CD1c-positive myeloid dendritic cell (primary cell): ENCODE measurements at regions not wholly inside any gene's neighbourhood (a gene's known extent, or its start where the extent isn't known, plus 50 kb on each side); places are given as distances from the start of the nearest gene placed in this dataset.
"Not testable (repeated sequence)": the region's sequence is repeated elsewhere in the genome, so short reads cannot be mapped to it uniquely, and the experiment has no call there.

Experiments
- DNase-seq: peaks from one replicate; pipeline ENCODE4 v3.0.0-alpha.2; 2016; ENCODE audit errors: extremely low spot score

DNA sequence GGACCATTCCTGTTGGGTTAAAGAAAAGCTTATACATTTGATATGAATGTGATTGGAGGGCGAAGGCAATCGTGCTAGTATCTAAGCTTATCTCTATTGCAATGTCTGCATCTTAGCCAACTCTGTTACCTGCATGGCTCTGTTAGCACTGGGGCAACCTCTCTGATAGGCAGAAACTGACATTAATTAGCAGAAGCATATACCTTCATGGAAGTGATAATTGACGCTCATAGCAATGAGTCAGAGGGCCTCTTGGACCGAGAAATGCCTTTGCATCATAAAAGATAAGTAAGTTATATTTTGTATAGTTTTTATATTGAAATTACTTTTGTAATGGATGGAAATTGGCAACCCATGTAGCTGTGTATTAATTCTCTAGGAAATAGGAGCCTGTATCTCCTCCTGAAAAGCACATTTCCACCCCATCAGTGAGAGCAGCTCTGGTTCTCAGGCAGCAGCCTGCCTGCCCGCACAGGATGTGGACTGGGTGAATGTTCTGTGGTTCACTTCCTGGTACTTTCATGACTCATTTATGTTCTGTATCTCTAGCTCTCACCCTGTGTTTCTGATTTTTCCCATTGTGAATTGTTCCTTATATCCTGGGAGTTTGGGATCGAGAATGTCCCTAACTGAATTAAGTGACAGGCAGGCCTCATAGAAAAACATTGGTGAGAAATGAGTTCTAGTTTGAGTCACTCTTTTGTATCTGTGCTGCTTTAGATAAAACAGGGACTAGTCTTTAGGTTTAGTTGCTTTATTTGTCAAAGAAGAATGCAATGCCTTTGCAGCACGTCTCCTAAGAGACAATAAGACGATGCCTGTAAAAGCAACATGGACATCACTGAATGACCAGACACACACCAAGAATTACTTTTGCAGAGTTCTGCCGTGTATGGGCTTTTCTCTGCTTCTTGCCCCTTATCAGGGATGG, 344.9 kb downstream of the DCDC2C start:
- no peak for DNase-seq

- DNase-seq: no peak
Observed at GRCh38 chr2:4049463-4049862, 346.1 kb downstream of the DCDC2C start.

- no peak for DNase-seq
Observed at GRCh38 chr2:4053769-4054493, 350.6 kb downstream of the DCDC2C start.

- DNase-seq: no peak
Observed at GRCh38 chr2:4066217-4066616, 362.8 kb downstream of the DCDC2C start.

DNA sequence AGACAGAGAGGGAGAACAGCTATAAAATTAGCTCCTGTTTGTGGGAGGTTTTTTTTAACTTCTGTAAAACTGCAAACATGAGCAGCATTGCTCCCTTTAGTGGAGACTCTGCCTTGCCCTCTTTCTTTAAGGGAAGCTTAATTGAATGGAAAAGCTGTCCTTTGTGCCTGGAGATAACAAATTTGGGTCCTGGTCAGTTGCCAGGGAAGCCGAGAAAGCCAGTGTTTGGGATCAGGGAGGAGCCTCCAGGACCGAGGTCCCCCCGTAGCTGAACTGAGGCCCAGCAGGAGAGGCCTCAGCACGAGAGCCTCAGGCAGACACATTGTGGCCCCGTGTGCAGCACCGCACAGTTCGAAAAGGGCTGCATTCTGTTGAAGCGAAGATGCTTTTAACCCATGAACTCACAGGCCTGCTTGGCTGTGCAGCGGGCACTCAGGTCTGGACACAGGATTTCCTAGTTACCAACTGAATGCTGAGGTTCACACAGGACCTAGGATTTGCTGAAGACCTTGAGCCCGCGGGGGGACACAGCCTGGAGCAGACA, 369.7 kb downstream of the DCDC2C start:
- DNase-seq: no peak

GRCh38 chr2:4077017-4077416, 373.6 kb downstream of the DCDC2C start:
- DNase-seq: no peak

GRCh38 chr2:4085186-4085585, 381.8 kb downstream of the DCDC2C start:
- no peak for DNase-seq

DNA sequence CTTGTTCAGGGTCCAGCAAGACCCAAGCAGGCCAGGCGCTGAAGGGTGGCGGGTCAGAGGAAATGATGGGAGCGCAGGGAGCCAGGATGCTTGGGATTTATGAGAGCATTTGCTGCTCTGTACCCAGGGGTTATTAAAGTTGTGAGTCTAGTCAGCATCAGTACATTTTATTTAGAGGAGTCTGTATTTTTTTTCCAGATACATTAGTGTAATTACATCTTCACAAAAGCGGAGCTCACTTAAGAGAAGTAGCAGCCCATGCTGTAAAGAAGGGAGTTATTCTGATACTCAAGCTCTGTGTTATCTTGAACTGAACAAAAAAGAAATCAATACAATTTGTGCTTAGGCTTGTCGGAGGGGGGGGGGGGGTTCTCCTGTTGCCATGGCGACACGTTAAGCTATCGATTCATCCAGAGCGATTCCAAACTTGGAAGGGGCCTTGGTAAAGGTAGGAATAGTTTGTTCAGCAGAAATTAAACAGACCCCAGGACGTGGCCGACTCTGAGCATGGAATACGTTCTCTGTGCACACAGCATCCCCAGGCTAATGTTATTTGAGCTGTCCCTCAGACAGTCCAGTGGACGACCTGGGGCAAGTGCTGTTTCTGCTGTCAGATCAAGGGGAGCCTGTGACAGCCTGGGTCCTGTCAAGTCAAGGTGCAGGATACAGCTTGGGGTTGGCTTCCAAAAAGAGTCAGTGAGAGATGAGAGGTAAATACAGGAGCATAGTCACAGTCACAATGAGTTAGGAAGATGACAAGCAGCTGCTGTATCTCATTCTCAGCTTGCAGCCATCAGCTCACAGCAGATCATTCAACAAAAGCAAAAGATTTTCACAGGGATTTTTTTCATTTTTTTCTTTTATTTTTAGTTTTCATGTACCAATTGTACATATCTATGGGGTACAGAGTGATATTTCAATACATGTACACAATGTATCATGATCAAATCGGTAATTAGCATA, 387.6 kb downstream of the DCDC2C start:
- DNase-seq: no peak

DNA sequence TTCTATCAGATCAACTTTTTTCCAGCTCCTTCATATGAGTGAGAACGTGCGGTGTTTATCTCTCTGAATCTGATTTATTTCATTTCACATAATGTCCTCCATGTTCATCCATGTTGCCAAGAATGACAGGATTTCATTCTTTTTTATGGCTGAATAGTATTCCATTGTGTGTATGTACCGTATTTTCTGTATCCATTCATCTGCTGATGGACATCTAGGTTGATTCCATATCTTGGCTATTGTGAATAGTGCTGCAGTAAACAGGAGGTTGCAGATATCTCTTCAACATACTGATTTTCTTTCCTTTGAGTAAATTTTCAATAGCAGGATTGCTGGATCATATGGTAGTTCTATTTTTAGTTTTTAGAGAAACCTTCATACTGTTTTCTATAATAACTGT, 388.5 kb downstream of the DCDC2C start:
- no peak for DNase-seq

DNA sequence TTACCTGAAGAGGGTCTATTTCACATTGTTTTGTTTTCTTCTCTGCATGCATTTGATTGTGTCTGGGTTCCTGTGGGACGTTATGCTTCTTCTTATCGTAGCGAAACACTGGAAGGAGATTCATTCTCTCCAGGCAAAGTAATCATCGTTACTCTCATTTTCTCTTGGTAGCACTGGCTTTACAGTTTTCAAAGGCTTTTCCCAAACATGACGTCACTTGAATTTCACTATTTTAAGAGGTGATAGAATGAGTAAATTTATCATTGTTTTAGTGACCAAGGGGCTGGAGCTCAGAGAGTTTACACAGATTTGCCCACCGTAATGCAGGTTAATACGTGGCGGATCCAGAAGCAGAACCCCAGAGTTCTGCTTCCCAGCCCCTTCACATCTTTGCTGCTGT, 391.4 kb downstream of the DCDC2C start:
- DNase-seq: no peak

- DNase-seq: no peak
Observed at GRCh38 chr2:4096978-4097766, 393.8 kb downstream of the DCDC2C start.

DNA sequence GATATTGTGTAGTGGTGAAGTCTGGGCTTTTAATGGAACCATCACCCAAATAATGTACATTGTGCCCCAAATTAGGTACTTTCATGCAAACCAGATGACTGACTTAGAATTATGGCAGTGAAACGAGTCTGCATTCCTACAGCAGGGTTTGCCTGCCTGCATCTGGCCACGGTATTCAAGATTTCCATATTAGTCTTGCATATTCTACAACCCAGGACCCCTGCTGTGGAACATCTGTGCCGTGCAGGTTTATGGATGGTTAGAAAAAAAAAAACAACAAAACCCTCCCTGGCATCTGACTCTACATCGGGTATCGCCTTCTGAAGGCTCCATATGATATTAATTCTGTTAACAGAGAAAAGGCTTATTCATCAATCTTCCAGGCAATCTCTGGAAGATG, 394.8 kb downstream of the DCDC2C start:
- DNase-seq: no peak

GRCh38 chr2:4101936-4102335, 398.6 kb downstream of the DCDC2C start:
- DNase-seq: peak; percentile 56

DNA sequence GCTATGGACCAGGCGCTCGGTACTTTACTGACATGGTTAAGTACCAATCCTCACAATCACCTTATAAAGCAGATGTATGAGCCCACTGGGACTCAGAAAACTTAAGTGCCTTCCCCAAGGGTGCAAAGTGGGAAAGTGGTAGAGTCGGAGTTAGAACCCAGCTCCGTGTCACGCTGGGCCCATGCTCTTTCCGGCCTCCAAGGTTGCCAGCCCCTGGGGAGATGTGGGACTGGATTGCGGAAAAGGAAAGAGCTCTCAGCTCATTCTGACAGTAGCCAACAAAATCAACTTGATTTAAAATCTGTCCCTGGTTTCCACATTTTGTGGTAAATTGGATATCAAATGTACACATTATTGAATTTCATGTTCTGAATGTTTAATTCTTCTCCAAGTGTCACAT, 403.8 kb downstream of the DCDC2C start:
- DNase-seq: no peak

GRCh38 chr2:4110273-4110672, 406.9 kb downstream of the DCDC2C start:
- DNase-seq: no peak

- not testable (repeated sequence) for DNase-seq
Observed at GRCh38 chr2:4115435-4115834, 412.1 kb downstream of the DCDC2C start.

- DNase-seq: no peak
Observed at GRCh38 chr2:4122726-4123125, 419.4 kb downstream of the DCDC2C start.

DNA sequence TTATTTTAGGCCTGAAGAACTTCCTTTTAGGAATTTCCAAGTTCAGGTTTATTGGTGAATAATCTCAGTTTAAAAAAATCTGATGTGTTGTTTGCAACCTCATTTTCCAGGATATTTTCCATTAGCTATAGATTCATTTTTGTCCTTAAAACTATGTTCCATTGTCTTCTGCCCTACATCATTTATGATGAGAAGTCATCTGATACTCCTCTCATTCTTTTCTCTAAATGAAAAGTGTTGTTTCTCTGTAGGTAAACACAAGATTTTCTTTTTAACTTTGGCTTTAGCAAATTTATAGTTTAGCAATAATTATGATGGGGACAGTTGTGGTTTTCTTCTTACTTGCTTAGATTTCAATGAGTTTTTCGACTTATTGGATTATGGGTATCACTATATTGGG, 427.3 kb downstream of the DCDC2C start:
- DNase-seq: no peak

DNA sequence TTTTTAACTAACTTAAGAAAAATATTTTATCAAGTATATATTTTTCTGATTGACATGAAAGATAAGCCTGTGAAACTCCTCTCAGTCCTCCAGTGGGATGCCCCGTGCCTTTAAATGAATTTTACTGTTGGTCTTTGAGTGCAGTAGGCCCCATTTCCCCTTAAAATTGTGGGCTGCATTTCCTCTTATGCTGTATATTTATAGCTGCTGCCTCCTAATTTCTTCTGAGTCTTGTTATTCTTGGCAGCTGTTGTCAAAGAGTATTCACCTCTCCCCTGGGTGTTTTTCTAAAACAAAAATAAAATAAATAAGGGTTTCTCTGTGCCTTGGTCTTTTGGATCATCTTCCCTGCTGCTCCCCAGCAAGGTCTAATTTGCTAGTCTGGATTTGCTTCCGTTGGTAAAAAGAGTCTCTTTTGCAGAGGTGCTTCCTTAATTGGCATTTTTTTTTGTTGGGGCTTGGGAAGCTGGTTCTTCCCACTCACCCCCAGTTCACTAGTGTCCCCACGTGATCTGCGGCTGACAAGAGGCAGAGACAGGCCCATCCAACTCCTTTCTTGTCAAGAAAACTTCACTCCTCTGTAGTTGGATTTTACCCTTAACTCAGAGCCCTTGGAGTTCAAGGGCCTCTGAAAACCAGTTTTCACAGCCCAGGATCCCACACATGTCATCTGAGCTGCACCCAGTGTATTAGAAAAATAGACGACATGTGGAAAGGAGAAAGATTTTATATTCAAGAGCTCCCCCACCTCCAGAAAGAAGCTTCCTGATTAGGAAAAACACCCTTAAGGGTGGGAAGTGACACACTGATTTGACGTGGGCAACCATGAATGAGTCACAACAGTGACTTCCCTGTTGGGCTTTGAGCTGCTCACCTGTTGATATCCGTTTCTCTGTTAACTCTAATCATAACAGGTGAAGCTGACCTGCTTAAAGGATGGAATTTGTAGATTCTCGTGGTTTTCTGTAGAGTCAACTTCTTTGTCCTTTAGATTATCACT, 431.5 kb downstream of the DCDC2C start:
- DNase-seq: peak; percentile 37

- DNase-seq: no peak
Observed at GRCh38 chr2:4135765-4136164, 432.4 kb downstream of the DCDC2C start.
